ENCODE measurements at regions not wholly inside any gene's neighbourhood (a gene's known extent, or its start where the extent isn't known, plus 50 kb on each side); places are given as distances from the start of the nearest gene placed in this dataset.

- H3K9me3 Mint-ChIP-seq (ENCODE audit: unreplicated experiment): no peaks in the 10 kb centered on the region
- ChIA-PET POLR2A (interaction anchor here (0.7 kb wide), 1 partner anchor 116 kb away, joined by 3 read pairs; no protein-coding TSS in a partner anchor), CTCF (no interaction called here)
- DNase-seq (ENCODE audit: unreplicated experiment): no peak
- BruUV-seq (replicated peaks): no TSS peak
- TF ChIP-seq, protein P1, sequence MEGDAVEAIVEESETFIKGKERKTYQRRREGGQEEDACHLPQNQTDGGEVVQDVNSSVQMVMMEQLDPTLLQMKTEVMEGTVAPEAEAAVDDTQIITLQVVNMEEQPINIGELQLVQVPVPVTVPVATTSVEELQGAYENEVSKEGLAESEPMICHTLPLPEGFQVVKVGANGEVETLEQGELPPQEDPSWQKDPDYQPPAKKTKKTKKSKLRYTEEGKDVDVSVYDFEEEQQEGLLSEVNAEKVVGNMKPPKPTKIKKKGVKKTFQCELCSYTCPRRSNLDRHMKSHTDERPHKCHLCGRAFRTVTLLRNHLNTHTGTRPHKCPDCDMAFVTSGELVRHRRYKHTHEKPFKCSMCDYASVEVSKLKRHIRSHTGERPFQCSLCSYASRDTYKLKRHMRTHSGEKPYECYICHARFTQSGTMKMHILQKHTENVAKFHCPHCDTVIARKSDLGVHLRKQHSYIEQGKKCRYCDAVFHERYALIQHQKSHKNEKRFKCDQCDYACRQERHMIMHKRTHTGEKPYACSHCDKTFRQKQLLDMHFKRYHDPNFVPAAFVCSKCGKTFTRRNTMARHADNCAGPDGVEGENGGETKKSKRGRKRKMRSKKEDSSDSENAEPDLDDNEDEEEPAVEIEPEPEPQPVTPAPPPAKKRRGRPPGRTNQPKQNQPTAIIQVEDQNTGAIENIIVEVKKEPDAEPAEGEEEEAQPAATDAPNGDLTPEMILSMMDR (IDR thresholded peaks at IDR 0.05; ENCODE audit: unreplicated experiment): no peak
- H3K27me3 Mint-ChIP-seq (ENCODE audit: insufficient read depth, unreplicated experiment): no peaks in the 10 kb centered on the region
- peaks cover 10% of the 10 kb centered on the region for H3K4me1 Mint-ChIP-seq (ENCODE audit: insufficient read depth, unreplicated experiment)
- intact Hi-C loops (cut with micrococcal nuclease): no loop called here
- H3K4me3 Mint-ChIP-seq (ENCODE audit: unreplicated experiment): no peak overlapping the region
- peaks cover 4% of the 10 kb centered on the region for H3K36me3 Mint-ChIP-seq (ENCODE audit: insufficient read depth, unreplicated experiment)
- no peak overlapping the region for H3K27ac Mint-ChIP-seq (ENCODE audit: low read depth, unreplicated experiment)
Observed at GRCh38 chr15:49737127-49737526, 116.3 kb downstream of the DTWD1 start.

GRCh38 chr15:49741712-49742111 is 120.9 kb downstream of the DTWD1 start:
- no peaks in the 10 kb centered on the region for H3K27me3 Mint-ChIP-seq (ENCODE audit: insufficient read depth, unreplicated experiment)

DNA sequence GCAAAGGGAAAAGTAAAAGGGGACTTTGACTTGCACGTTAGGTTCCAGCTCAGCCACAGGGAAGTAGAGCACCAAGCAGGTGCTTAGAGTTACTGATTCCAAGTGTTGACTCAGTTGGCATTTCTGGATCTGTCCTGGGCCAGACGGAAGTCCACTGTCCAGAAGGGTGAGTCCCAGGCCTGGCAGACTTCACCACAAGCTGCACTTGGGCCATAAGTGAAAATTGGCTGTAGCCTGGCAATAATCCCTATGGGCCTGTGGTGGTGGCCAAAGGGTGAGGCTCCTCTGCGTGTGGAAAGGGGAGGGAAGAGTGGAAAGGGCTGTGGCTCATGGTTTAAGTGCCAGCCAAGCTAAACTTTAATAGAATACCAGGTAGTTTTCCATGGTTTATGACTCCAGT is 121.5 kb downstream of the DTWD1 start:
- CTCF ChIA-PET: interaction anchor here (0.6 kb wide), 1 partner anchor 646 kb away, joined by 3 read pairs; no protein-coding TSS in a partner anchor
- H3K4me1 Mint-ChIP-seq (ENCODE audit: insufficient read depth, unreplicated experiment): peaks cover 6% of the 10 kb centered on the region
- intact Hi-C loops (cut with micrococcal nuclease): no loop called here
- no TSS peak for BruUV-seq (replicated peaks)
- H3K4me3 Mint-ChIP-seq (ENCODE audit: unreplicated experiment): no peak overlapping the region
- DNase-seq (ENCODE audit: unreplicated experiment): no peak
- H3K9me3 Mint-ChIP-seq (ENCODE audit: unreplicated experiment): no peaks in the 10 kb centered on the region
- H3K27ac Mint-ChIP-seq (ENCODE audit: low read depth, unreplicated experiment): no peak overlapping the region
- TF ChIP-seq, protein P1 (IDR thresholded peaks at IDR 0.05; ENCODE audit: unreplicated experiment): no peak
- H3K36me3 Mint-ChIP-seq (ENCODE audit: insufficient read depth, unreplicated experiment): no peaks in the 10 kb centered on the region
- no peaks in the 10 kb centered on the region for H3K27me3 Mint-ChIP-seq (ENCODE audit: insufficient read depth, unreplicated experiment)
- POLR2A ChIA-PET: no interaction called here

More at GRCh38 chr15:49741712-49742111, 120.9 kb downstream of the DTWD1 start:
- TF ChIP-seq, protein P1 (IDR thresholded peaks at IDR 0.05; ENCODE audit: unreplicated experiment): no peak
- POLR2A ChIA-PET: interaction anchor here (0.6 kb wide), 1 partner anchor 72 kb away, joined by 3 read pairs; no protein-coding TSS in a partner anchor
- intact Hi-C loops (cut with micrococcal nuclease): no loop called here
- Mint-ChIP-seq H3K36me3 (ENCODE audit: insufficient read depth, unreplicated experiment) (peaks cover 4% of the 10 kb centered on the region), H3K4me3 (ENCODE audit: unreplicated experiment) (no peak overlapping the region), H3K9me3 (ENCODE audit: unreplicated experiment) (no peaks in the 10 kb centered on the region), H3K4me1 (ENCODE audit: insufficient read depth, unreplicated experiment) (peaks cover 6% of the 10 kb centered on the region), H3K27ac (ENCODE audit: low read depth, unreplicated experiment) (no peak overlapping the region)
- CTCF ChIA-PET: interaction anchor here (0.6 kb wide), 1 partner anchor 647 kb away, joined by 3 read pairs; no protein-coding TSS in a partner anchor
- no TSS peak for BruUV-seq (replicated peaks)
- DNase-seq (ENCODE audit: unreplicated experiment): no peak

DNA sequence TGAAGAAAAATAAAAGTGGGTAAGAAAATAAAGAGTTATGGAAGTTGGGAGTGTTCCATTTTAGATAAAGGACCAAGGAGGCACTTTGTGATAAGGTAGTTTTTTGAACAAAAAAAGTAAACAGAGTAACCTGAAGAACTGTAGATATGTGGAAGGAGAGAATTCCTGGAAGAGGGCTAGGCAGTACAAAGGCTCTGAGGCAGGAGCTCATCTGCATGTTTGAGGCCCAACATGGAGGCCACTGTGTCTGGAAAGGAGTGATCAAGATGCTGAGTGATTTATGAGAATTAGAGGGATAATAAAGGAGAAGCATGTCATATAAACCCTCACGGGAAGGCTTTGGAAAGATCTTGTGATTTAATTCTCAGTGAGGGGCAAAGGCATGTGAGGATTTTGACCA is 126.5 kb downstream of the DTWD1 start:
- Mint-ChIP-seq H3K36me3 (ENCODE audit: insufficient read depth, unreplicated experiment) (no peaks in the 10 kb centered on the region), H3K27me3 (ENCODE audit: insufficient read depth, unreplicated experiment) (no peaks in the 10 kb centered on the region), H3K4me3 (ENCODE audit: unreplicated experiment) (no peak overlapping the region), H3K4me1 (ENCODE audit: insufficient read depth, unreplicated experiment) (no peaks in the 10 kb centered on the region), H3K27ac (ENCODE audit: low read depth, unreplicated experiment) (no peak overlapping the region), H3K9me3 (ENCODE audit: unreplicated experiment) (no peaks in the 10 kb centered on the region)
- ChIA-PET CTCF (no interaction called here), POLR2A (interaction anchor here (1.3 kb wide), 2 partner anchors 12 to 127 kb away, joined by 4 read pairs; partner anchors contain the start of genes DTWD1 and FAM227B)
- intact Hi-C loops (cut with micrococcal nuclease): no loop called here
- DNase-seq (ENCODE audit: unreplicated experiment): no peak
- TF ChIP-seq, protein P1 (IDR thresholded peaks at IDR 0.05; ENCODE audit: unreplicated experiment): no peak
- no TSS peak for BruUV-seq (replicated peaks)

All from MCF 10A (cell line).